Fibroblast of lung (primary cell): ENCODE measurements at regions not wholly inside any gene's neighbourhood (a gene's known extent, or its start where the extent isn't known, plus 50 kb on each side); places are given as distances from the start of the nearest gene placed in this dataset.

Experiments
- EZH2 ChIP-seq: IDR thresholded peaks from 2 replicates; pipeline ENCODE4 v1.5.1; 2012; ENCODE audit warnings: low read length, control low read depth, mild to moderate bottlenecking; ENCODE audit errors: missing control alignments
- TF ChIP-seq, protein P1 (sequence below), 2 donors: IDR thresholded peaks in 1 of 2; conservative IDR thresholded peaks in 1 of 2; 1 replicate in 1 of 2; 2 replicates in 1 of 2; pipeline ENCODE4 v1.5.1; 2011 to 2012; ENCODE audit warnings: low read length in 2 of 2, control low read depth in 1 of 2, inconsistent platforms in 1 of 2, low read depth in 1 of 2, mild to moderate bottlenecking in 1 of 2

DNA sequence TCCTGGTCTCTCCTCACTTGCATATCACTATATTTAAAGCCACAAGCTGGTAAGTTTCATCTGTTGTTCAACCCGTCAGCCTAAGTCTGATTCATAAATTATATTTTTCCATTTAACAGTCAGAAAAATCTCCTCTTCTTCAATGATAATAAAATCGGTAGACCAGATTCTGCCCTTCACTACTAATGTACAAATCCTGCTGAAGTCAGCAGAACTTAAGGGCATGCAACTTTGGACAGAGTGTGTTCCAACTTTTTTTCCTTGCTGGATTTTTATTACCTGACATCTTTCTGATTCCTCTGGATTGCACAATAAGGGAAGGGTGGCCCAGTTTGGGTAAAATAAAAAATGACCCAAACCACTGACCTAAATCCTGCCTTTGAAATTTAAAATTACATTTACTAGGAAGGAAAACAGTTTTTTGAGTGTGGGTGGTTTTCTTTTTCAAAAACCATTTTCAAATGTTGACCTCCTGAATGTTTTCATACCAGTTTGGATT, 125.4 kb upstream of the DIO2 start:
- TF ChIP-seq, protein P1, sequence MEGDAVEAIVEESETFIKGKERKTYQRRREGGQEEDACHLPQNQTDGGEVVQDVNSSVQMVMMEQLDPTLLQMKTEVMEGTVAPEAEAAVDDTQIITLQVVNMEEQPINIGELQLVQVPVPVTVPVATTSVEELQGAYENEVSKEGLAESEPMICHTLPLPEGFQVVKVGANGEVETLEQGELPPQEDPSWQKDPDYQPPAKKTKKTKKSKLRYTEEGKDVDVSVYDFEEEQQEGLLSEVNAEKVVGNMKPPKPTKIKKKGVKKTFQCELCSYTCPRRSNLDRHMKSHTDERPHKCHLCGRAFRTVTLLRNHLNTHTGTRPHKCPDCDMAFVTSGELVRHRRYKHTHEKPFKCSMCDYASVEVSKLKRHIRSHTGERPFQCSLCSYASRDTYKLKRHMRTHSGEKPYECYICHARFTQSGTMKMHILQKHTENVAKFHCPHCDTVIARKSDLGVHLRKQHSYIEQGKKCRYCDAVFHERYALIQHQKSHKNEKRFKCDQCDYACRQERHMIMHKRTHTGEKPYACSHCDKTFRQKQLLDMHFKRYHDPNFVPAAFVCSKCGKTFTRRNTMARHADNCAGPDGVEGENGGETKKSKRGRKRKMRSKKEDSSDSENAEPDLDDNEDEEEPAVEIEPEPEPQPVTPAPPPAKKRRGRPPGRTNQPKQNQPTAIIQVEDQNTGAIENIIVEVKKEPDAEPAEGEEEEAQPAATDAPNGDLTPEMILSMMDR (conservative IDR thresholded peaks at IDR 0.05 in 1 of 2, IDR thresholded peaks at IDR 0.05 in 1 of 2; ENCODE audit: low read depth in 1 of 2, low read length in 2 of 2): no peak
- no peak for TF ChIP-seq EZH2
